ENCODE measurements at regions not wholly inside any gene's neighbourhood (a gene's known extent, or its start where the extent isn't known, plus 50 kb on each side); places are given as distances from the start of the nearest gene placed in this dataset.

DNA sequence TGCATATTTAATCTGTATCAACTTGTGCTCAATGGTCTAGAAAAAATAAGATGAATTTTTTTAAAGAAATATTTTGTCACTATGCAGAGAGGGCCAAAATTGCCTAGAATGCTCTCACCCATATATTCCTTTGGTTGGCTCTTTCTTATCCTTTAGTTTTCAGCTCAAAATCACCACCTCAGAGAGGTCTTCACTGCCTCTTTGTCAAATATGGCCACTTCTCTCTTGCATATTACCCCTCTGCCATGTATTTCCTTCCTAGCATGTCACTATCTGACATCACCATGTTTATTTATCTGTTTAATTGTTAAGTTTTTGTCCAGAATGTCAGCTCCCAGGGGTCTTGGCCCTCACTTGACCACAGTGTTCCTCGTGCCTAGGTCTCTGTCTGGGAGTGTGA is 535.2 kb upstream of the CDH2 start:
- no peak for DNase-seq (ENCODE audit: low spot score)

DNA sequence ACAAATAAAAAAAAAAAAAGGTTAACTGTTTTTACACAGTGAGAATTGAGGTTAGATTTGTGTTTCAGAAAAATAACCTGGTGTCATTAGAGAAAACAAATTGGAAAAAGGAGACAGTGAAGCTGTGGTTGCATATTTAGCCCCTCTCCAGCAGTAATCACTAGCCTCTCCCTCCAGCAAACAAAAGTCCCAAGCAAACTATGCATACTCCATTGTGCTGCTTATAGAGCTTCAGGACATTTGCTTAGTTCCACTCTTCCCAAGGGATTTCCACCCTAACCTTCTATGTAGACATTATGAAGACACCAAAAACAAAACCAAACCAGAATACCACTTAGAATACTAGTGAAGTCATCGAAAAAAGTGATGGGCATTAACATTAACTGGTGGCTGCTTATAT is 534.2 kb upstream of the CDH2 start:
- DNase-seq (ENCODE audit: low spot score): no peak

- no peak for DNase-seq (ENCODE audit: low spot score)
Measured at GRCh38 chr18:28707006-28707405, 530.1 kb upstream of the CDH2 start.

DNA sequence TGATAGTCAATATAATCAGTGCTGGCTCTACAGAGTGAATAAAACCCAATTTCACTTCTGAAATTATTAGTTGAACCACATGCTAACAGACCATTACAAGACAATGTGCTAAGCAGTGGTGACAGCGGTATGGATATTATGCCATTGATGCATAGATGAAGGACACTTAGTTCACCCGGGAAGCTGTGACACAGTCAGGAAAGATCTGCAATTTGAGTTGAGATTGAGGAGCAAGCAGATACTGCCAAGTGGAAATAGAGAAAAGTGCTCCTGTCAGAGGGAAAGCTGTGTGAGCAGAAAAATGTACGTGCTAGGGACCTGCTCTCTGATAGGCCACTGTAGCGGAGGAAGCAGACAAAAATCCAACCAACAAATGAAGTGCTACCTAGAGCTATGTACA is 529.5 kb upstream of the CDH2 start:
- DNase-seq (ENCODE audit: low spot score): no peak

DNA sequence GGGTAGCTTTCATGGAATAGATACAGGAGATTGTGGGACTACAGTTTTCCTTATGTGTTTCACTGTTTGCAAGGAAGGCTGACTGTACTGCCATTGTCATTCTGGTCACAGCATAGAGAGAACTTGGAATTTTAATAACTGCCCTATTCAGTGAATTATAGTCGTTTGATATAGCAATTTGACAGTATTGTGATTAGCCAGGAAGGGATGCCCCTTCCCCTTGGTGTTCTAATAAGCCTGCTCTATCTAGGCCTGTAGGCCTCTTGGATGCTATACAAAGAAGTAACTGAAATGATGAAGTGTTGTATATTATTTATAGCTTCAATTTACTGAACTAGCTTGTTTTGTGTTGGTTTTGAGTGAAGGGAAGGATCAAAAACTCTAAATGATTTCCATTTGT is 528.6 kb upstream of the CDH2 start:
- no peak for DNase-seq (ENCODE audit: low spot score)

- no peak for DNase-seq (ENCODE audit: low spot score)
Measured at GRCh38 chr18:28692337-28692736, 515.4 kb upstream of the CDH2 start.

DNA sequence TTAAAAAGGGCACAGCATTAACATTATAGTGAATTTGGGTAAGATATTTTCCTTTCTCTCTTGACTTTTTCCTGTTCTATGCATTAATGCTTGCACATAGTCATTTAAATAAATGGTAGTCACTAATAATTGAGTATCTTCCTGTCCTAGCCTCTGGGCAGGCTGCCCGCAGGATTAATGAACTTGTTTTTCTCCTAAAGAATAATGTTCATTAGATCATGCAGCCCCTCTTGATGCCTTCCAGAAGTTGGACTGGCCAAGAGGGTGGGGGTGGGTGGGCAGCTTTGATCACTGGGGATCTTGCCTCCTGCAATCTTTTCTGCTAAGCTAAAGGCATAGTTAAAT is 514.5 kb upstream of the CDH2 start:
- DNase-seq (ENCODE audit: low spot score): no peak

DNA sequence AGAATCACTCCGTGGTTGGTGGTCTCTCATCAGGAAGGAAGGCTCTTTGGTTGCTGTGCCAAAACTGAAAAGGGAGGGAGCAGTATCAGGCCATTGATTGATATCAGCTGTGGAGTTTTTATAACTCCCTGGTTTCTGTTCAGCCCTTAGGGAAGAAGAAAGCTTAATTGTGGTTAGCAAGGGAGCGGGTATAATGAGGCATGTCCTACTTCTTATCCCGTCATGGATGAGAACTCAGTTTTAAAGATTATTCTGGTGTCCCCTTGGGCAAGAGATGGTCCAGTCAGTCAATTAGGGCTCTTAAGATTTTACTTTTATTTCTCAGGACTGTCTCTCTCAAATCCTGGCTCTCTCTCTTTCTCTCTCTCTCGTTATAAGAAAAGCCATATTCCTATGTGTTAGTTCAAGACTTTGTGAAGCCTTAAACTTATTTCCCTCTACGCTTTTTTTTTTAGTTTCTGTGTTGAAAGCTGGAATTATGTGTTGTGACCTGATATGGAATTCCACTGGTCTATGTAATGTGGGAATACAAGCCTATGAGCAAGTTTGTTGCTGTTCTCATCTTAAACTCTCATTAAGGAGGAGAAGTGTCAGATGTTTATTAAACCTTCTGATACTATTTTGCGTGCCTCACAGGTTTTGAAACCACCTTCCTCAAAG is 514.0 kb upstream of the CDH2 start:
- no peak for DNase-seq (ENCODE audit: low spot score)

DNA sequence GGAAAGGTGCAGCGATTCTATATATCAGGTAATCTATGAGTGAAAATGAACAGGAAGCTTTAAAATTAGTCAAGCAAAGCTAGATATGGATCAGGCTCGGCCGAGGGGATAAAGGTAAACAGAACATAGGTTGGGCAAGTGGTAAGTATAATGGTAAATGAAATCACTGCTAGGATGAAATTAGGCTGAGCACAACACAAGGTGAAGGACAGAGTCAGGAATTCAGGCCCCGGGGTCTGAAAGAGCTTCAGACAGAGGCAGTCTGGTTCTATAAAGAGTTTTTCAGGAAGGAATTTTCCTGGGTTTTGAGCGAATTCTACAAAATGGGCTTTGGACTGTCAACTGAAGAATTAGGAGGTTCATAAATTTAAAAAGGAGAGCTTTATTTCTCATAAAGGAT is 513.2 kb upstream of the CDH2 start:
- no peak for DNase-seq (ENCODE audit: low spot score)

- no peak for DNase-seq (ENCODE audit: low spot score)
Measured at GRCh38 chr18:28689588-28689987, 512.7 kb upstream of the CDH2 start.

DNA sequence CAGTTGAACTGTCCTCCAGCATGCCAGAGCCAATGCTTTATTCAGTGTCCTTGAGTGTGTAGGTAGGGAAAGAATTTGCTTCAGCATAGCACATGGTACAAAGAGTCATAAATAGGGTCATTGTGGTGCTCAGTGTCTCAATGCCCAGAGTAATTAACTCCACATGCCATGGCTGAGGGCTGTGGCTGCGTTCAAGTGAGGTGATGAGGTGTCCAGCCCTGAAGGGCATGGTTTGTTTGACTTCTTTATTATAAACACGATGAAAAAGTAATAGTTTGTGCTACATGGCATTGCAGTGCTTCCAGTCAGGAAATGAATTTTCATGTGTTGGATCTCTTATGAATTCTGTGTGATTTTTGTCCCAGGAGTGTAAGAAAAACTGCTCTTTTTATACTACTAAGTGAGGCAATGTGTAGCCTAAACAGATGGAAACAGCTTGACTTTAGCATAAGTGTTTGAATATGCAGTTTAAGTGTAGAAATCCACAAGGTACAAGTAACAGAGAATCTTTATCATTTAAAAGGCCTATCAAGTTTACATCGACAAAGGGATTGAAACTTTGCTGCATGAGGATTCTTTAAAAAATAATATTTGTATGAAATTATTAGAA is 507.9 kb upstream of the CDH2 start:
- DNase-seq (ENCODE audit: low spot score): no peak

GRCh38 chr18:28682912-28683311 is 506.0 kb upstream of the CDH2 start:
- DNase-seq (ENCODE audit: low spot score): no peak

DNA sequence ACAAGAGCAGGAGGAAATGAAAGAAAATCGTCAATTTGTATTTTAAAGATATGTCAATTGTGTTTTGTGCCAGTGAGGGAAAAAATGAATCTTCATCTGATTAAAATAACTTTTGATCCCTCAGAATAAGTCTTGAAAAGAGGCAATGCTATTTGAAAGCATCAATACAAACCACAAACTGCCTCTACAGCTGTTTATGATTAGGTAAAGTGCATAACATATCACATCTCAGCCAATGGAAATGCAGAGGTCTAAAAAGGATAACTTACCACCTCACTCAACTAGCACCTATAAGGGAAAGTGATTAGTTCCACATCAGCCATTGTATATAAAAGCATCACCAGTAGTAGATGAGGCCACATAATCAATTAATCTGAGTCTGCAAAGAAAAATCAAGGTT is 492.2 kb upstream of the CDH2 start:
- no peak for DNase-seq (ENCODE audit: low spot score)

GRCh38 chr18:28666216-28666615 is 489.3 kb upstream of the CDH2 start:
- DNase-seq (ENCODE audit: low spot score): no peak

GRCh38 chr18:28657961-28658360 is 481.0 kb upstream of the CDH2 start:
- DNase-seq (ENCODE audit: low spot score): no peak

DNA sequence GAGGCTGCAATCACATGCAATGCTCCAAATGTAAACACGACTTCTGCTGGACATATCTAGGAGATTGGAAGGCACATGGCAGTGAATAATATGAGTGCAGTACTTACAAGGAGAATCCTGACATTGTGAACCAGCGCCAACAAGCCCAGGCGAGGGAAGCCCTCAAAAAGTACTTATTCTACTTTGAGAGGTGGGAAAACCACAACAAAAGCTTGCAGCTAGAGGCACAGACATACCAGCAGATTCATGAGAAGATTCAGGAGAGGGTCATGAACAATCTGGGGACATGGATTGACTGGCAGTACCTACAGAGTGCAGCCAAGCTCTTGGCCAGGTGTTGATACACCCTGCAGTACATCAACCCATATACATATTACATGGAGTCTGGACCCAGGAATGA is 475.7 kb upstream of the CDH2 start:
- DNase-seq (ENCODE audit: low spot score): no peak

DNA sequence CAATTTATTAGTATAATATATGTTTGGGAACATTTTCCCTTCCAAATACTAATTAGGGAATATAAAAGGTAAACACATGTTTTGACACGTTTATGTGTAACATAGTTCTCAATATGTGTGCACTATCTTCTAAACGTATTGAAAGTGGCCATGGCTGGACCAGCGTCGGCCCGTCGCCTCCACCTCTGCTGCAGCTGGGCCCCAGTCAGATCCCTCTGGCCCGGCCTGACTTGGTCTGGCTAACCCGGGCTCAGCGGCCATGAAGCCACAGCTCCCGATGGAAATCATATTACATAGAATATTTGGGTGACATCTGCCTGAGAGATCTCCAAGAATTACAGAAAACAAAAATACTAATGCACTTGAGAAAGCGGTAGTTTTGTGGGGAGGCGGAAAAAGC is 474.4 kb upstream of the CDH2 start:
- DNase-seq (ENCODE audit: low spot score): no peak

GRCh38 chr18:28650860-28651259 is 473.9 kb upstream of the CDH2 start:
- no peak for DNase-seq (ENCODE audit: low spot score)

DNA sequence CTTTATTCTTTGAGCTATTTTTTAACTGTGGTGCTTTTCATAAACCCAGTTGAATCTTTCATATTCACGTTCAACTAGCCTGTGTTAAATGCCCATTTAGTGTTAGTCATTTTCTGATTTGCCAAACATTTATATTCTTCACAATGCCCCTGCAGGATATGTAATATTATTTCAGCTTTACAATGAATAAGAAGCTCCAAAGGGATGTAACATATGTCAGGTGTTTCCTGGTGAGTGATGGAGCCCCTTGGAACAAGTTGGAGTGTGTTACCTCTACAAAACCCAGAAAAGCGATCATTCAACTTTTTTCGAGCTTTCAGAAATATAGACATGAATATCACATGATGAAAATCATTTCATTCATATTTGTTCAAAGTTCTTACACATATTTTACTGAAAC is 471.0 kb upstream of the CDH2 start:
- DNase-seq (ENCODE audit: low spot score): no peak

DNA sequence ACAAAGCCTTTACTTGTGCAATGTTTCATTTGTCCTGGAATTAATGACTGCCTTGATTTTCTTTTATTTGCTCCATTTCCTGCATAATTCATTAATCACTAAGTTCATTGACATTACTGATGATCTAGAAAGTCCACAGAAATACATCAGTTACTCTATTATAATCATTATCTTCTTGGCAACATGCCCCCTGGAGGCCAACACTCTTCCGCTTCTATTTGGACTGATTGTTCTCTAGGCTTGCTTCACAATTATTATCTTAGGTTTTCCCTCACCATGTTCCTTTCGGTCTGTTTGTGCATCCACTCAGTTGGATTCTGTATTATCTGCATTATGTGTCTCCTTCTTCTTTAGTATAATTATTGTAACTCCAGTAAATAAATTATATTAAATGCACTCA is 461.0 kb upstream of the CDH2 start:
- no peak for DNase-seq (ENCODE audit: low spot score)

GRCh38 chr18:28635530-28635929 is 458.6 kb upstream of the CDH2 start:
- no peak for DNase-seq (ENCODE audit: low spot score)

- DNase-seq (ENCODE audit: low spot score): no peak
Measured at GRCh38 chr18:28626756-28627155, 449.8 kb upstream of the CDH2 start.

- no peak for DNase-seq (ENCODE audit: low spot score)
Measured at GRCh38 chr18:28607991-28608390, 431.1 kb upstream of the CDH2 start.

DNA sequence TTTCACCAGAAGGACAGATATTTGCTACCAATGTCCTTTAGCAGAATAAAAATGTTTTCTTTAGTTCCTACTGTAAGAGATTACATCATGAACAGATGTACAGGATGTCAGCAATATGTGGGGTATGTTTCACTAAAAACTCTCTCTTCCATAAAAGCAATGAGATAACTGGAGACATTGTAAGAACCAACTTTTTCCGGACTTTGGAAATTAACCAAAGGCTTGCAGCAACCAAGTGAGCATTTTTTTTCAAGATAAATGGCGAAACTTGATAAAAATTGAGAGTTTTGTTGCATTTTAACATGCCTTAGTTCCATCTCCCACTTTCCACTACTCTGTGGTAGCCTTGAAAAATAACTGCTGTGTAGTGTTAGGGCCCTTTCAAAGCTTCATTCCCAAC is 429.8 kb upstream of the CDH2 start:
- no peak for DNase-seq (ENCODE audit: low spot score)

DNA sequence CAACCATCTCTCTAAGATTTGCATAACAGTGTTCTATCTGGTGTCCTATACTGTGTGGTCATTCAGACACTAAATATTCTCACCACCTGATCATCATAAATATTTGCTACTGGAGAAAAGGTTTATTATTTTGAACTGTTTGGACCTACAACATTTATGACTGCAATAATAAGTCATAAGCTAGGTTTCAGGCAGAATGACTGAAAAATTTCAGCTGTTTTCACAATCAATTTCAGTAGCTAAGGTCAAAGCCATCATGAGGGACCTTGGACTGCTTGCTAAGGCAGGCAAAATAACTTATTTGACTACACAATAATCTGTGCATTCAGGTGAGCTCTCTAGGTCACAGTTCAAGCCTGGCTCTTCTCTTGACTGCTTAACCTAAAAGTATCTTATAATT is 425.5 kb upstream of the CDH2 start:
- no peak for DNase-seq (ENCODE audit: low spot score)
